HL-60 (cell line): ENCODE measurements at regions not wholly inside any gene's neighbourhood (a gene's known extent, or its start where the extent isn't known, plus 50 kb on each side); places are given as distances from the start of the nearest gene placed in this dataset.

ENCODE experiments used
- DNase-seq, 2 experiments: peaks; one replicate each; pipeline ENCODE4 v3.0.0-alpha.2; 2010 to 2020; ENCODE audit warnings: low read depth in 1 of 2, low spot score in 1 of 2
- H3K27ac ChIP-seq: fragments of 250-450 bp; sonication (Bioruptor Pico); replicated peaks from 2 replicates; pipeline ENCODE4 v1.5.1; 2020; ENCODE audit warnings: mild to moderate bottlenecking, moderate library complexity
- H3K27me3 ChIP-seq: fragments of 250-450 bp; sonication (Bioruptor Pico); 2 replicates; pipeline ENCODE4 v1.5.1; 2021; ENCODE audit warnings: mild to moderate bottlenecking, moderate library complexity; ENCODE audit not compliant: insufficient read depth, poor library complexity, severe bottlenecking
- H3K4me3 ChIP-seq: replicated peaks from 2 replicates; pipeline ENCODE4 v1.5.1; 2011; ENCODE audit warnings: mild to moderate bottlenecking, control low read depth, low read length; ENCODE audit not compliant: insufficient read depth
- CTCF ChIP-seq: IDR thresholded peaks from one replicate; pipeline ENCODE4 v1.5.1; 2011; ENCODE audit warnings: low read length, control low read depth, inconsistent platforms; ENCODE audit not compliant: insufficient read depth
- GABPA ChIP-seq: IDR thresholded peaks from 2 replicates; pipeline ENCODE4 v1.6.1; 2012; ENCODE audit warnings: low read depth
- POLR2AphosphoS5 ChIP-seq: IDR thresholded peaks from 2 replicates; pipeline ENCODE4 v1.6.1; 2012; ENCODE audit warnings: low read depth
- REST ChIP-seq: IDR thresholded peaks from 2 replicates; pipeline ENCODE4 v1.6.1; 2012; ENCODE audit warnings: low read depth; ENCODE audit not compliant: insufficient replicate concordance
- SPI1 ChIP-seq: IDR thresholded peaks from 2 replicates; pipeline ENCODE4 v1.6.1; 2012; ENCODE audit warnings: low read depth, mild to moderate bottlenecking, borderline replicate concordance

- TF ChIP-seq POLR2AphosphoS5 (no peak), REST (no peak), GABPA (no peak), CTCF (no peak), SPI1 (no peak)
- no peak for DNase-seq
- H3K4me3 ChIP-seq = no peak overlapping the region
- peaks cover 2% of the 10 kb centered on the region for H3K27me3 ChIP-seq
- H3K27ac ChIP-seq = no peak overlapping the region
Observed at GRCh38 chr16:85323230-85323960, 211.1 kb upstream of the CIBAR2 start.

- no peak overlapping the region for H3K4me3 ChIP-seq
- peaks cover 6% of the 10 kb centered on the region for H3K27me3 ChIP-seq
- no peak overlapping the region for H3K27ac ChIP-seq
- no peak for DNase-seq
- no peak for TF ChIP-seq REST
- TF ChIP-seq POLR2AphosphoS5 = no peak
- TF ChIP-seq SPI1 = no peak
- TF ChIP-seq CTCF = no peak
- no peak for TF ChIP-seq GABPA
Observed at GRCh38 chr16:85323961-85324253, 211.6 kb upstream of the CIBAR2 start.

- no peak overlapping the region for H3K27ac ChIP-seq
- TF ChIP-seq POLR2AphosphoS5 (no peak), REST (no peak), GABPA (no peak), CTCF (no peak), SPI1 (no peak)
- DNase-seq = no peak
- H3K27me3 ChIP-seq = peaks cover 7% of the 10 kb centered on the region
- H3K4me3 ChIP-seq = no peak overlapping the region
Observed at GRCh38 chr16:85324488-85324887, 212.2 kb upstream of the CIBAR2 start.
